Kidney capillary endothelial cell (primary cell): ENCODE measurements at regions not wholly inside any gene's neighbourhood (a gene's known extent, or its start where the extent isn't known, plus 50 kb on each side); places are given as distances from the start of the nearest gene placed in this dataset.

Experiments
- DNase-seq: peaks from one replicate; pipeline ENCODE4 v3.0.0-alpha.2; 2018; ENCODE audit warnings: low spot score

- DNase-seq, result no peak
These were observed 59.1 kb upstream of the FAM20A start for GRCh38 chr17:68660302-68660701.

- DNase-seq, result no peak
These were observed 58.0 kb upstream of the FAM20A start for GRCh38 chr17:68658999-68659780.

GRCh38 chr17:68657576-68657975 is 56.4 kb upstream of the FAM20A start:
- no peak for DNase-seq

GRCh38 chr17:68657166-68657565 is 56.0 kb upstream of the FAM20A start:
- DNase-seq, result no peak

GRCh38 chr17:68656666-68657065 is 55.5 kb upstream of the FAM20A start:
- no peak for DNase-seq
